ENCODE measurements at regions not wholly inside any gene's neighbourhood (a gene's known extent, or its start where the extent isn't known, plus 50 kb on each side); places are given as distances from the start of the nearest gene placed in this dataset.
"Not testable (repeated sequence)": the region's sequence is repeated elsewhere in the genome, so short reads cannot be mapped to it uniquely, and the experiment has no call there.

- Mint-ChIP-seq H3K9me3 (ENCODE audit: unreplicated experiment) (peaks cover 28% of the 10 kb centered on the region), H3K36me3 (ENCODE audit: insufficient read depth, unreplicated experiment) (no peaks in the 10 kb centered on the region), H3K27ac (ENCODE audit: unreplicated experiment) (no peak overlapping the region), H3K4me1 (ENCODE audit: low read depth, unreplicated experiment) (peaks cover 6% of the 10 kb centered on the region), H3K27me3 (ENCODE audit: insufficient read depth, unreplicated experiment) (no peaks in the 10 kb centered on the region), H3K4me3 (ENCODE audit: unreplicated experiment) (no peak overlapping the region)
- Histone ChIP-seq H3K9me3 (0 out of 2 replicates have a peak, but pooled peaks cover 4% of the 10 kb centered on the region), H3K36me3 (ENCODE audit: control insufficient read depth, insufficient read depth, low read length) (no peaks in the 10 kb centered on the region), H3K4me1 (no peaks in the 10 kb centered on the region), H3K27me3 (replicated peaks; ENCODE audit: control insufficient read depth, insufficient read depth, low read length) (no peaks in the 10 kb centered on the region), H3K4me3 (ENCODE audit: low read depth, low read length) (no peak overlapping the region)
- TF ChIP-seq, protein P1, sequence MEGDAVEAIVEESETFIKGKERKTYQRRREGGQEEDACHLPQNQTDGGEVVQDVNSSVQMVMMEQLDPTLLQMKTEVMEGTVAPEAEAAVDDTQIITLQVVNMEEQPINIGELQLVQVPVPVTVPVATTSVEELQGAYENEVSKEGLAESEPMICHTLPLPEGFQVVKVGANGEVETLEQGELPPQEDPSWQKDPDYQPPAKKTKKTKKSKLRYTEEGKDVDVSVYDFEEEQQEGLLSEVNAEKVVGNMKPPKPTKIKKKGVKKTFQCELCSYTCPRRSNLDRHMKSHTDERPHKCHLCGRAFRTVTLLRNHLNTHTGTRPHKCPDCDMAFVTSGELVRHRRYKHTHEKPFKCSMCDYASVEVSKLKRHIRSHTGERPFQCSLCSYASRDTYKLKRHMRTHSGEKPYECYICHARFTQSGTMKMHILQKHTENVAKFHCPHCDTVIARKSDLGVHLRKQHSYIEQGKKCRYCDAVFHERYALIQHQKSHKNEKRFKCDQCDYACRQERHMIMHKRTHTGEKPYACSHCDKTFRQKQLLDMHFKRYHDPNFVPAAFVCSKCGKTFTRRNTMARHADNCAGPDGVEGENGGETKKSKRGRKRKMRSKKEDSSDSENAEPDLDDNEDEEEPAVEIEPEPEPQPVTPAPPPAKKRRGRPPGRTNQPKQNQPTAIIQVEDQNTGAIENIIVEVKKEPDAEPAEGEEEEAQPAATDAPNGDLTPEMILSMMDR (IDR thresholded peaks at IDR 0.05; ENCODE audit: insufficient read depth in 1 of 2, low read depth in 1 of 2, low read length in 1 of 2, severe bottlenecking in 1 of 2, unreplicated experiment in 1 of 2) = no peak
- BruUV-seq (replicated peaks) = no TSS peak
- ChIA-PET CTCF (no interaction called here), POLR2A (no interaction called here)
- no peak for DNase-seq
- intact Hi-C loops (cut with micrococcal nuclease; ENCODE audit: unreplicated experiment) = no loop called here
Measured at GRCh38 chr12:46546634-46547273, 174.2 kb upstream of the SLC38A2 start.

- H3K36me3 Mint-ChIP-seq (ENCODE audit: insufficient read depth, unreplicated experiment); H3K9me3 ChIP-seq; H3K27me3 Mint-ChIP-seq (ENCODE audit: insufficient read depth, unreplicated experiment); intact Hi-C loops (cut with micrococcal nuclease; ENCODE audit: unreplicated experiment); POLR2A ChIA-PET; H3K4me1 ChIP-seq; BruUV-seq (replicated peaks); H3K4me3 Mint-ChIP-seq (ENCODE audit: unreplicated experiment); H3K27ac Mint-ChIP-seq (ENCODE audit: unreplicated experiment); H3K4me1 Mint-ChIP-seq (ENCODE audit: low read depth, unreplicated experiment); H3K27me3 ChIP-seq (replicated peaks; ENCODE audit: control insufficient read depth, insufficient read depth, low read length); DNase-seq; CTCF ChIA-PET; H3K4me3 ChIP-seq (ENCODE audit: low read depth, low read length); H3K36me3 ChIP-seq (ENCODE audit: control insufficient read depth, insufficient read depth, low read length): not testable (repeated sequence)
- peaks cover 28% of the 10 kb centered on the region for H3K9me3 Mint-ChIP-seq (ENCODE audit: unreplicated experiment)
Measured at GRCh38 chr12:46543378-46543795, 170.8 kb upstream of the SLC38A2 start.

DNA sequence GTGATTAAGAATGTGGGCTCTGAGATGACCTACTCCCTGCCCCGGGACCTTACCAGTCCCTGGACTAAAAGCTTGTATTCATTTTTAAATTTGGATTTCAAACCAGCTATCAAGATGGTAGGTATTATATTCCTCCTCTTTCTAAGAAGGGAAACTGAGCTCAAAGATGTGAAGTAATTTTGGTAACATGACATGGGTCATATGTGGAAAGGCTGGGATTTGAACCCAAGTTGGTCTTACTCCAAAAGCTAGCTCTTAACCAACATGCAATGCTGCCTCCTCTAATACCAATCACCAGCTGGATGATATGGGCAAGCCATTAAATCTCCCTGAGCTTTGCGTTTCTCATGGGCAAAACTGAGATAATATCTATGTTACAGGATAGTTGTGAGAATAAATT, 166.4 kb upstream of the SLC38A2 start:
- no peaks in the 10 kb centered on the region for H3K27me3 Mint-ChIP-seq (ENCODE audit: insufficient read depth, unreplicated experiment)

More for the DNA sequence above, 166.4 kb upstream of the SLC38A2 start:
- no peak overlapping the region for H3K4me3 ChIP-seq (ENCODE audit: low read depth, low read length)
- H3K9me3 ChIP-seq = peaks cover 5% of the 10 kb centered on the region; the same call in 1 of the 2 replicates
- intact Hi-C loops (cut with micrococcal nuclease; ENCODE audit: unreplicated experiment) = no loop called here
- peaks cover 19% of the 10 kb centered on the region for H3K4me1 ChIP-seq
- H3K4me3 Mint-ChIP-seq (ENCODE audit: unreplicated experiment) = no peak overlapping the region
- H3K4me1 Mint-ChIP-seq (ENCODE audit: low read depth, unreplicated experiment) = peaks cover 12% of the 10 kb centered on the region
- H3K36me3 Mint-ChIP-seq (ENCODE audit: insufficient read depth, unreplicated experiment) = no peaks in the 10 kb centered on the region
- peaks cover 10% of the 10 kb centered on the region for H3K9me3 Mint-ChIP-seq (ENCODE audit: unreplicated experiment)
- no peak overlapping the region for H3K27ac Mint-ChIP-seq (ENCODE audit: unreplicated experiment)
- CTCF ChIA-PET = no interaction called here
- no peaks in the 10 kb centered on the region for H3K27me3 ChIP-seq (replicated peaks; ENCODE audit: control insufficient read depth, insufficient read depth, low read length)
- TF ChIP-seq, protein P1 (IDR thresholded peaks at IDR 0.05; ENCODE audit: insufficient read depth in 1 of 2, low read depth in 1 of 2, low read length in 1 of 2, severe bottlenecking in 1 of 2, unreplicated experiment in 1 of 2) = no peak
- DNase-seq = no peak
- POLR2A ChIA-PET = no interaction called here
- BruUV-seq (replicated peaks) = no TSS peak
- H3K36me3 ChIP-seq (ENCODE audit: control insufficient read depth, insufficient read depth, low read length) = no peaks in the 10 kb centered on the region
